HEK293 (cell line): ENCODE measurements at regions not wholly inside any gene's neighbourhood (a gene's known extent, or its start where the extent isn't known, plus 50 kb on each side); places are given as distances from the start of the nearest gene placed in this dataset.

Experiments
- BCL11A ChIP-seq: fragments of 450-650 bp; formaldehyde crosslinking; IDR thresholded peaks from 2 replicates; pipeline ENCODE4 v1.5.1; 2016; ENCODE audit warnings: low read depth, missing biosample characterization, missing genetic modification characterization
- KLF1 ChIP-seq: fragments of 450-650 bp; formaldehyde crosslinking; IDR thresholded peaks from 2 replicates; pipeline ENCODE4 v1.5.1; 2016; ENCODE audit warnings: missing biosample characterization, missing genetic modification characterization
- MYNN ChIP-seq: fragments of 450-650 bp; formaldehyde crosslinking; IDR thresholded peaks from 2 replicates; pipeline ENCODE4 v1.5.1; 2016; ENCODE audit warnings: missing biosample characterization, missing genetic modification characterization, borderline replicate concordance
- REPIN1 ChIP-seq: fragments of 450-650 bp; formaldehyde crosslinking; IDR thresholded peaks from 2 replicates; pipeline ENCODE4 v1.5.1; 2017; ENCODE audit warnings: missing biosample characterization, missing genetic modification characterization, low read depth
- SCRT1 ChIP-seq: fragments of 450-650 bp; formaldehyde crosslinking; IDR thresholded peaks from 2 replicates; pipeline ENCODE4 v1.5.1; 2016; ENCODE audit warnings: missing biosample characterization, missing genetic modification characterization, borderline replicate concordance
- SCRT2 ChIP-seq: fragments of 450-650 bp; formaldehyde crosslinking; IDR thresholded peaks from 2 replicates; pipeline ENCODE4 v1.5.1; 2016; ENCODE audit warnings: missing biosample characterization, missing genetic modification characterization
- TRIM28 ChIP-seq: IDR thresholded peaks from 2 replicates; pipeline ENCODE4 v1.6.1; 2011; ENCODE audit warnings: low read length, control low read depth, borderline replicate concordance
- ZEB2 ChIP-seq: fragments of 450-650 bp; formaldehyde crosslinking; IDR thresholded peaks from 2 replicates; pipeline ENCODE4 v1.5.1; 2016; ENCODE audit warnings: missing biosample characterization, missing genetic modification characterization
- ZNF112 ChIP-seq: fragments of 450-650 bp; formaldehyde crosslinking; IDR thresholded peaks from 2 replicates; pipeline ENCODE4 v1.5.0; 2017; ENCODE audit warnings: missing biosample characterization, missing genetic modification characterization
- ZNF16 ChIP-seq: fragments of 450-650 bp; formaldehyde crosslinking; IDR thresholded peaks from 2 replicates; pipeline ENCODE4 v1.5.1; 2016; ENCODE audit warnings: low read depth, missing biosample characterization, missing genetic modification characterization
- ZNF221 ChIP-seq: fragments of 450-650 bp; formaldehyde crosslinking; IDR thresholded peaks from 2 replicates; pipeline ENCODE4 v1.5.1; 2017; ENCODE audit warnings: missing biosample characterization, missing genetic modification characterization, borderline replicate concordance
- ZNF248 ChIP-seq: fragments of 450-650 bp; formaldehyde crosslinking; IDR thresholded peaks from 2 replicates; pipeline ENCODE4 v1.5.1; 2017; ENCODE audit warnings: missing biosample characterization, missing genetic modification characterization
- ZNF266 ChIP-seq: fragments of 450-650 bp; formaldehyde crosslinking; IDR thresholded peaks from 2 replicates; pipeline ENCODE4 v1.5.1; 2016; ENCODE audit warnings: missing biosample characterization, missing genetic modification characterization, low read depth
- ZNF48 ChIP-seq: fragments of 450-650 bp; formaldehyde crosslinking; IDR thresholded peaks from 2 replicates; pipeline ENCODE4 v1.5.1; 2016; ENCODE audit warnings: missing biosample characterization, missing genetic modification characterization
- ZNF555 ChIP-seq: fragments of 450-650 bp; formaldehyde crosslinking; conservative IDR thresholded peaks from 2 replicates; pipeline ENCODE4 v1.5.1; 2017; ENCODE audit warnings: missing biosample characterization, mild to moderate bottlenecking, missing genetic modification characterization, inconsistent platforms
- ZNF560 ChIP-seq: fragments of 450-650 bp; formaldehyde crosslinking; IDR thresholded peaks from 2 replicates; pipeline ENCODE4 v1.5.1; 2017; ENCODE audit warnings: missing biosample characterization, missing genetic modification characterization, borderline replicate concordance
- ZNF561 ChIP-seq: fragments of 450-650 bp; IDR thresholded peaks from 2 replicates; pipeline ENCODE4 v1.5.1; 2018; ENCODE audit warnings: missing biosample characterization, missing genetic modification characterization, borderline replicate concordance
- ZNF624 ChIP-seq: fragments of 450-650 bp; formaldehyde crosslinking; IDR thresholded peaks from 2 replicates; pipeline ENCODE4 v1.5.1; 2017; ENCODE audit warnings: missing biosample characterization, missing genetic modification characterization
- ZNF629 ChIP-seq: fragments of 450-650 bp; formaldehyde crosslinking; IDR thresholded peaks from 2 replicates; pipeline ENCODE4 v1.5.1; 2017; ENCODE audit warnings: missing biosample characterization, missing genetic modification characterization
- ZNF660 ChIP-seq: fragments of 450-650 bp; IDR thresholded peaks from 2 replicates; pipeline ENCODE4 v1.5.1; 2018; ENCODE audit warnings: missing biosample characterization, mild to moderate bottlenecking, missing genetic modification characterization
- ZNF707 ChIP-seq: fragments of 450-650 bp; formaldehyde crosslinking; IDR thresholded peaks from 2 replicates; pipeline ENCODE4 v1.5.1; 2016; ENCODE audit warnings: missing biosample characterization, missing genetic modification characterization
- ZNF777 ChIP-seq: fragments of 450-650 bp; formaldehyde crosslinking; IDR thresholded peaks from 2 replicates; pipeline ENCODE4 v1.5.1; 2017; ENCODE audit warnings: missing biosample characterization, missing genetic modification characterization, borderline replicate concordance
- ZNF843 ChIP-seq: fragments of 450-650 bp; formaldehyde crosslinking; IDR thresholded peaks from 2 replicates; pipeline ENCODE4 v1.5.1; 2016; ENCODE audit warnings: missing biosample characterization, missing genetic modification characterization
- TF ChIP-seq, protein P1 (sequence below): fragments of 450-650 bp; formaldehyde crosslinking; IDR thresholded peaks from 2 replicates; pipeline ENCODE4 v1.5.0; 2017; ENCODE audit warnings: missing biosample characterization, missing genetic modification characterization, borderline replicate concordance
- TF ChIP-seq, protein P2 (sequence below): fragments of 450-650 bp; formaldehyde crosslinking; IDR thresholded peaks from 2 replicates; pipeline ENCODE4 v1.5.1; 2016; ENCODE audit warnings: missing biosample characterization, missing genetic modification characterization
- TF ChIP-seq, protein P3 (sequence below): fragments of 450-650 bp; formaldehyde crosslinking; IDR thresholded peaks from 2 replicates; pipeline ENCODE4 v1.5.1; 2016; ENCODE audit warnings: missing biosample characterization, missing genetic modification characterization
- TF ChIP-seq, protein P4 (sequence below): fragments of 450-650 bp; formaldehyde crosslinking; IDR thresholded peaks from 2 replicates; pipeline ENCODE4 v1.5.1; 2017; ENCODE audit warnings: missing biosample characterization, missing genetic modification characterization
- TF ChIP-seq, protein P5 (sequence below): fragments of 450-650 bp; formaldehyde crosslinking; IDR thresholded peaks from 2 replicates; pipeline ENCODE4 v1.5.1; 2016; ENCODE audit warnings: missing biosample characterization, missing genetic modification characterization, low read depth
- TF ChIP-seq, protein P6 (sequence below): fragments of 450-650 bp; formaldehyde crosslinking; IDR thresholded peaks from 2 replicates; pipeline ENCODE4 v1.5.1; 2016; ENCODE audit warnings: missing biosample characterization, missing genetic modification characterization
- TF ChIP-seq, protein P7 (sequence below): fragments of 450-650 bp; formaldehyde crosslinking; IDR thresholded peaks from 2 replicates; pipeline ENCODE4 v1.5.1; 2016; ENCODE audit warnings: missing biosample characterization, missing genetic modification characterization

DNA sequence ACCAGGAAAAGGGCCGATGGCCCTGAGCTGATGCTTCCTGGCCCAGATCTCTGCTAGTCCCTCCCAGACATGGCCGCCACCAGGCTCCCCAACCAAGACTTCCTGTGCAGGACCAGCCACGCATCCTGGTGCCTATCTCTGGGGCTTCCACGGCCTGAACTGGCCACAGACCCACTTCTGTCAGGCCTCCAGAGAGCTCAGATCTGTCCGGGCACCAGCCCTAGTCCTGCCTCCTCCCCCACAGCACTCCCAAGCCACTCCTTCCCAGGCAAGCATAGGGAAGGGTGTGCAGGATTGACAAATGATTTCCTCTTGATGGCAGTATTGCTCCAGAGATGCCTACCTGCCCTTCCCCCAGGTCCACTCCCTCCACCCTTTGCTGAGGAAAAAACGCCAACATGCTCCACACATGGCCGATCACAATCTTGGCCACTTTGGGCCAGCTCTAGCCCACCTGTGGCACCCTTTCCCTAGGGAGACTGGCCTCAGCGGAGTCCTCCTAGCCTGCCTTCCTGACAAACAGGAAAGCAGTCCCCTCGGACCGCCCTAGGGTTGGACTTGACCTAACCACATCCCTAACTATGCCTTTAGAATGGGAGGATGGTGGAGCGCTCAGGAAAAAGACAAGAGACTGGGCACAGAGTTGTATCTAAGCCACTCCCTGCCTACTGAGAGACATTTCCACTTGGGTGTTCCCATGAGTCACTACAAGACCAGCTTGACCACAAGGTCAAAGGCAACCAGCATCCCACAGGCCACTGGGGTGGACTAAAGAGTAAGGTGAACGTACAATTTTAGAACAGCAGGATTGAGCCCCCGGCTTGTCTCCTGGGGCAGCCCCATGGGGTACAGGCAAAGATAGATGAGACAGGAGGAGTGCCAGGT lies 277.5 kb upstream of the AGTR2 start (continued):
- no peak for TF ChIP-seq ZNF221 (tag by site-specific recombination)
- TF ChIP-seq ZNF16 (tag by site-specific recombination): no peak
- TF ChIP-seq ZNF660 (tag by site-specific recombination): peak; percentile 53
- TF ChIP-seq, protein P1, sequence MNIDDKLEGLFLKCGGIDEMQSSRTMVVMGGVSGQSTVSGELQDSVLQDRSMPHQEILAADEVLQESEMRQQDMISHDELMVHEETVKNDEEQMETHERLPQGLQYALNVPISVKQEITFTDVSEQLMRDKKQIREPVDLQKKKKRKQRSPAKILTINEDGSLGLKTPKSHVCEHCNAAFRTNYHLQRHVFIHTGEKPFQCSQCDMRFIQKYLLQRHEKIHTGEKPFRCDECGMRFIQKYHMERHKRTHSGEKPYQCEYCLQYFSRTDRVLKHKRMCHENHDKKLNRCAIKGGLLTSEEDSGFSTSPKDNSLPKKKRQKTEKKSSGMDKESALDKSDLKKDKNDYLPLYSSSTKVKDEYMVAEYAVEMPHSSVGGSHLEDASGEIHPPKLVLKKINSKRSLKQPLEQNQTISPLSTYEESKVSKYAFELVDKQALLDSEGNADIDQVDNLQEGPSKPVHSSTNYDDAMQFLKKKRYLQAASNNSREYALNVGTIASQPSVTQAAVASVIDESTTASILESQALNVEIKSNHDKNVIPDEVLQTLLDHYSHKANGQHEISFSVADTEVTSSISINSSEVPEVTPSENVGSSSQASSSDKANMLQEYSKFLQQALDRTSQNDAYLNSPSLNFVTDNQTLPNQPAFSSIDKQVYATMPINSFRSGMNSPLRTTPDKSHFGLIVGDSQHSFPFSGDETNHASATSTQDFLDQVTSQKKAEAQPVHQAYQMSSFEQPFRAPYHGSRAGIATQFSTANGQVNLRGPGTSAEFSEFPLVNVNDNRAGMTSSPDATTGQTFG: peak; percentile 34; the same call in 1 of the 2 replicates
- TF ChIP-seq, protein P2, sequence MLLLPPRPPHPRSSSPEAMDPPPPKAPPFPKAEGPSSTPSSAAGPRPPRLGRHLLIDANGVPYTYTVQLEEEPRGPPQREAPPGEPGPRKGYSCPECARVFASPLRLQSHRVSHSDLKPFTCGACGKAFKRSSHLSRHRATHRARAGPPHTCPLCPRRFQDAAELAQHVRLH (tag by site-specific recombination): peak; percentile 86
- TF ChIP-seq, protein P3, sequence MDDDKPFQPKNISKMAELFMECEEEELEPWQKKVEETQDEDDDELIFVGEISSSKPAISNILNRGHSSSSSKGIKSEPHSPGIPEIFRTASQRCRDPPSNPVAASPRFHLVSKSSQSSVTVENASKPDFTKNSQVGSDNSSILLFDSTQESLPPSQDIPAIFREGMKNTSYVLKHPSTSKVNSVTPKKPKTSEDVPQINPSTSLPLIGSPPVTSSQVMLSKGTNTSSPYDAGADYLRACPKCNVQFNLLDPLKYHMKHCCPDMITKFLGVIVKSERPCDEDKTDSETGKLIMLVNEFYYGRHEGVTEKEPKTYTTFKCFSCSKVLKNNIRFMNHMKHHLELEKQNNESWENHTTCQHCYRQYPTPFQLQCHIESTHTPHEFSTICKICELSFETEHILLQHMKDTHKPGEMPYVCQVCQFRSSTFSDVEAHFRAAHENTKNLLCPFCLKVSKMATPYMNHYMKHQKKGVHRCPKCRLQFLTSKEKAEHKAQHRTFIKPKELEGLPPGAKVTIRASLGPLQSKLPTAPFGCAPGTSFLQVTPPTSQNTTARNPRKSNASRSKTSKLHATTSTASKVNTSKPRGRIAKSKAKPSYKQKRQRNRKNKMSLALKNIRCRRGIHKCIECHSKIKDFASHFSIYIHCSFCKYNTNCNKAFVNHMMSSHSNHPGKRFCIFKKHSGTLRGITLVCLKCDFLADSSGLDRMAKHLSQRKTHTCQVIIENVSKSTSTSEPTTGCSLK (tag by site-specific recombination): no peak
- no peak; the same call in 1 of the 2 replicates for TF ChIP-seq BCL11A (tag by site-specific recombination)
- TF ChIP-seq, protein P4, sequence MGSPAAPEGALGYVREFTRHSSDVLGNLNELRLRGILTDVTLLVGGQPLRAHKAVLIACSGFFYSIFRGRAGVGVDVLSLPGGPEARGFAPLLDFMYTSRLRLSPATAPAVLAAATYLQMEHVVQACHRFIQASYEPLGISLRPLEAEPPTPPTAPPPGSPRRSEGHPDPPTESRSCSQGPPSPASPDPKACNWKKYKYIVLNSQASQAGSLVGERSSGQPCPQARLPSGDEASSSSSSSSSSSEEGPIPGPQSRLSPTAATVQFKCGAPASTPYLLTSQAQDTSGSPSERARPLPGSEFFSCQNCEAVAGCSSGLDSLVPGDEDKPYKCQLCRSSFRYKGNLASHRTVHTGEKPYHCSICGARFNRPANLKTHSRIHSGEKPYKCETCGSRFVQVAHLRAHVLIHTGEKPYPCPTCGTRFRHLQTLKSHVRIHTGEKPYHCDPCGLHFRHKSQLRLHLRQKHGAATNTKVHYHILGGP (tag by site-specific recombination): no peak
- no peak for TF ChIP-seq ZNF624
- TF ChIP-seq, protein P5, sequence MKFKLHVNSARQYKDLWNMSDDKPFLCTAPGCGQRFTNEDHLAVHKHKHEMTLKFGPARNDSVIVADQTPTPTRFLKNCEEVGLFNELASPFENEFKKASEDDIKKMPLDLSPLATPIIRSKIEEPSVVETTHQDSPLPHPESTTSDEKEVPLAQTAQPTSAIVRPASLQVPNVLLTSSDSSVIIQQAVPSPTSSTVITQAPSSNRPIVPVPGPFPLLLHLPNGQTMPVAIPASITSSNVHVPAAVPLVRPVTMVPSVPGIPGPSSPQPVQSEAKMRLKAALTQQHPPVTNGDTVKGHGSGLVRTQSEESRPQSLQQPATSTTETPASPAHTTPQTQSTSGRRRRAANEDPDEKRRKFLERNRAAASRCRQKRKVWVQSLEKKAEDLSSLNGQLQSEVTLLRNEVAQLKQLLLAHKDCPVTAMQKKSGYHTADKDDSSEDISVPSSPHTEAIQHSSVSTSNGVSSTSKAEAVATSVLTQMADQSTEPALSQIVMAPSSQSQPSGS (tag by site-specific recombination): no peak
- peak; percentile 87 for TF ChIP-seq ZNF629 (tag by site-specific recombination)
- TF ChIP-seq SCRT1: peak; percentile 100
- no peak for TF ChIP-seq ZNF48 (tag by site-specific recombination)
- TF ChIP-seq, protein P6, sequence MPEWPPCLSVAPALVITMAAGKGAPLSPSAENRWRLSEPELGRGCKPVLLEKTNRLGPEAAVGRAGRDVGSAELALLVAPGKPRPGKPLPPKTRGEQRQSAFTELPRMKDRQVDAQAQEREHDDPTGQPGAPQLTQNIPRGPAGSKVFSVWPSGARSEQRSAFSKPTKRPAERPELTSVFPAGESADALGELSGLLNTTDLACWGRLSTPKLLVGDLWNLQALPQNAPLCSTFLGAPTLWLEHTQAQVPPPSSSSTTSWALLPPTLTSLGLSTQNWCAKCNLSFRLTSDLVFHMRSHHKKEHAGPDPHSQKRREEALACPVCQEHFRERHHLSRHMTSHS (tag by site-specific recombination): no peak
- TF ChIP-seq, protein P7, sequence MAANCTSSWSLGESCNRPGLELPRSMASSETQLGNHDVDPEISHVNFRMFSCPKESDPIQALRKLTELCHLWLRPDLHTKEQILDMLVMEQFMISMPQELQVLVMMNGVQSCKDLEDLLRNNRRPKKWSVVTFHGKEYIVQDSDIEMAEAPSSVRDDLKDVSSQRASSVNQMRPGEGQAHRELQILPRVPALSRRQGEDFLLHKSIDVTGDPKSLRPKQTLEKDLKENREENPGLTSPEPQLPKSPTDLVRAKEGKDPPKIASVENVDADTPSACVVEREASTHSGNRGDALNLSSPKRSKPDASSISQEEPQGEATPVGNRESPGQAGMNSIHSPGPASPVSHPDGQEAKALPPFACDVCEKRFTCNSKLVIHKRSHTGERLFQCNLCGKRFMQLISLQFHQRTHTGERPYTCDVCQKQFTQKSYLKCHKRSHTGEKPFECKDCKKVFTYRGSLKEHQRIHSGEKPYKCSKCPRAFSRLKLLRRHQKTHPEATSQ (tag by site-specific recombination): no peak
- peak; percentile 83 for TF ChIP-seq ZNF843 (tag by site-specific recombination)
- no peak for TF ChIP-seq ZNF707 (tag by site-specific recombination)
- TF ChIP-seq MYNN: no peak
- peak; percentile 92 for TF ChIP-seq ZEB2 (tag by site-specific recombination)
- TF ChIP-seq ZNF560: no peak
- TF ChIP-seq ZNF561: no peak
- TF ChIP-seq ZNF112 (tag by site-specific recombination): no peak
- TF ChIP-seq ZNF555 (tag by site-specific recombination): no peak
- TF ChIP-seq TRIM28: no peak
- no peak for TF ChIP-seq ZNF266 (tag by site-specific recombination)
- peak; percentile 37 for TF ChIP-seq KLF1
- TF ChIP-seq ZNF248 (tag by site-specific recombination): no peak
- TF ChIP-seq ZNF777 (tag by site-specific recombination): no peak
- no peak for TF ChIP-seq REPIN1 (tag by site-specific recombination)
- peak; percentile 99 for TF ChIP-seq SCRT2 (tag by site-specific recombination)
